ENCODE measurements at regions not wholly inside any gene's neighbourhood (a gene's known extent, or its start where the extent isn't known, plus 50 kb on each side); places are given as distances from the start of the nearest gene placed in this dataset.

DNA sequence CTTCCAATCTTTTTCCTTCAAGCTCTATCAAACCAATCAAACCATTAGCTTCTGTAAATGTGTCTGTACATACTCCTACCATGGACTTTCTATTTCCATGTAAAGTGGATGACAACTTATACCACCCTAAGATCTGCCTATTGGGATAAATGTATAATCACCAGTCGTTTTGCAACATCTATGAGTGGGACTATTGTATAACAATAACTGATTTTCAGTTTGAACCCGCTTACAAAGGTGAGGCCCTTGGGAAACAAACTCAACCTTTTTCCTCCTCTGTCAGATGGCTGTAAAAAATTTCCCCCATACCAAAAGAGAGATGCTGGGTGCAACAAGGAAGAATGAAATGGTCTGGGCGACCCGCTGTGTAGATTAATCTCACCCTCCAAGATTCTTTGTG is 399.1 kb upstream of the ADAMTS5 start:
- TF ChIP-seq POLR2A (IDR thresholded peaks at IDR 0.05) (no peak), CTCF (IDR thresholded peaks at IDR 0.05) (no peak), EP300 (IDR thresholded peaks at IDR 0.05; ENCODE audit: low read depth) (no peak)

Data from transverse colon (tissue), 3 donors.